T-cell (primary cell): ENCODE measurements at regions not wholly inside any gene's neighbourhood (a gene's known extent, or its start where the extent isn't known, plus 50 kb on each side); places are given as distances from the start of the nearest gene placed in this dataset.

ENCODE experiments used
- ATAC-seq, 4 experiments: fragments of 200-7000 bp in 3 of 4; fragments of 150-1000 bp in 1 of 4; cut with Tn5 transposase; replicated peaks in 1 of 4; 1 replicate in 3 of 4; 2 replicates in 1 of 4; pipeline ENCODE4 v1.10.0; 2021; ENCODE audit warnings: moderate library complexity in 3 of 4, mild to moderate bottlenecking in 2 of 4, moderate number of reproducible peaks in 1 of 4
- CTCF ChIA-PET, 2 donors: fragments of 300-600 bp; sonication (Branson Sonifier 250); formaldehyde crosslinking; loops; one replicate each; lab custom pipeline; 2022; ENCODE audit warnings: antibody characterized with exemption in 2 of 2; lab: Charles Lee
- POLR2A ChIA-PET, 2 donors: fragments of 300-600 bp; sonication (Branson Sonifier 250); formaldehyde crosslinking; loops; one replicate each; lab custom pipeline; 2022; ENCODE audit warnings: antibody characterized with exemption in 2 of 2; lab: Charles Lee
- DNase-seq, 35 experiments: peaks; one replicate each; pipeline versions ENCODE4 v3.0.0 to v3.0.0-alpha.2; 2013 to 2023
- H3K27ac ChIP-seq: one replicate; pipeline ENCODE4 v1.5.1; 2013; ENCODE audit warnings: low read length
- H3K27me3 ChIP-seq, 2 experiments: replicated peaks in 1 of 2; 1 replicate in 1 of 2; 2 replicates in 1 of 2; pipeline versions ENCODE4 v1.6.1 to v1.7.0; 2013; ENCODE audit warnings: low read length in 1 of 2, mixed read lengths in 1 of 2; ENCODE audit not compliant: control insufficient read depth in 2 of 2, insufficient read depth in 2 of 2; ENCODE audit errors: extremely low read depth in 1 of 2
- H3K36me3 ChIP-seq, 2 donors: 1 replicate in 1 of 2; 2 replicates in 1 of 2; pipeline versions ENCODE4 v1.6.1 to v1.7.0; 2013; ENCODE audit warnings: low read length in 1 of 2; ENCODE audit not compliant: control insufficient read depth in 2 of 2, insufficient read depth in 1 of 2; ENCODE audit errors: extremely low read depth in 1 of 2
- H3K4me1 ChIP-seq, 2 experiments: 1 replicate in 1 of 2; 2 replicates in 1 of 2; pipeline versions ENCODE4 v1.6.1 to v1.7.0; 2013; ENCODE audit warnings: low read length in 2 of 2, mixed read lengths in 1 of 2; ENCODE audit not compliant: insufficient read depth in 2 of 2, control insufficient read depth in 1 of 2; ENCODE audit errors: extremely low read depth in 1 of 2
- H3K4me3 ChIP-seq, 2 donors: 1 replicate in 1 of 2; 2 replicates in 1 of 2; pipeline versions ENCODE4 v1.5.1 to v1.7.0; 2013; ENCODE audit warnings: mild to moderate bottlenecking in 2 of 2, low read length in 1 of 2, moderate library complexity in 1 of 2; ENCODE audit not compliant: control insufficient read depth in 1 of 2; ENCODE audit errors: extremely low read depth in 1 of 2
- H3K9me3 ChIP-seq: 2 replicates; pipeline ENCODE4 v1.7.0; 2013
- H3K27ac Mint-ChIP-seq, 2 donors: one replicate each; pipeline ENCODE4 v1.8.0; 2020 to 2021; ENCODE audit warnings: mild to moderate bottlenecking in 2 of 2, mixed read lengths in 2 of 2
- H3K27me3 Mint-ChIP-seq, 2 donors: one replicate each; pipeline ENCODE4 v1.8.0; 2021 to 2022; ENCODE audit warnings: mixed read lengths in 2 of 2
- H3K36me3 Mint-ChIP-seq: one replicate; pipeline ENCODE4 v1.8.0; 2021; ENCODE audit warnings: mixed read lengths
- H3K4me1 Mint-ChIP-seq, 3 donors: one replicate each; pipeline ENCODE4 v1.8.0; 2020 to 2022; ENCODE audit warnings: mixed read lengths in 3 of 3, mild to moderate bottlenecking in 1 of 3
- H3K4me3 Mint-ChIP-seq, 3 donors: one replicate each; pipeline ENCODE4 v1.8.0; 2020 to 2022; ENCODE audit warnings: mild to moderate bottlenecking in 3 of 3, mixed read lengths in 3 of 3, moderate library complexity in 3 of 3
- H3K9me3 Mint-ChIP-seq, 3 donors: one replicate each; pipeline ENCODE4 v1.8.0; 2020 to 2022; ENCODE audit warnings: mixed read lengths in 3 of 3
- WGBS: methylation state at CpG from one replicate; pipeline ENCODE4 v1.1.5; 2013; ENCODE audit warnings: missing lambda C conversion rate; ENCODE audit not compliant: insufficient coverage; 5-methylcytosine and 5-hydroxymethylcytosine counted together

- H3K27me3 ChIP-seq, result peaks cover 0 to 15% of the 10 kb centered on the region in 2 experiments
- no peaks in the 10 kb centered on the region for H3K9me3 ChIP-seq
- H3K36me3 ChIP-seq, result no peaks in the 10 kb centered on the region
- no peak overlapping the region for H3K4me3 ChIP-seq
- Mint-ChIP-seq H3K4me1 (no peaks in the 10 kb centered on the region), H3K27ac (no peak overlapping the region), H3K36me3 (no peaks in the 10 kb centered on the region), H3K9me3 (no peaks in the 10 kb centered on the region), H3K27me3 (peaks cover 7 to 14% of the 10 kb centered on the region in 2 donors), H3K4me3 (no peak overlapping the region)
- 77% methylated on average over 2 of the region's 4 CpGs for WGBS
- no peaks in the 10 kb centered on the region for H3K4me1 ChIP-seq
- ChIA-PET CTCF (interaction anchor here in 1 of 2 donors (0.6 kb wide), 1 partner anchor 43 kb away, joined by 6 read pairs; no protein-coding TSS in a partner anchor), POLR2A (no interaction called here)
- DNase-seq (no peak), ATAC-seq (no peak)
- H3K27ac ChIP-seq, result no peak overlapping the region
Measured at GRCh38 chr1:94679332-94680038, 137.9 kb upstream of the F3 start.

DNA sequence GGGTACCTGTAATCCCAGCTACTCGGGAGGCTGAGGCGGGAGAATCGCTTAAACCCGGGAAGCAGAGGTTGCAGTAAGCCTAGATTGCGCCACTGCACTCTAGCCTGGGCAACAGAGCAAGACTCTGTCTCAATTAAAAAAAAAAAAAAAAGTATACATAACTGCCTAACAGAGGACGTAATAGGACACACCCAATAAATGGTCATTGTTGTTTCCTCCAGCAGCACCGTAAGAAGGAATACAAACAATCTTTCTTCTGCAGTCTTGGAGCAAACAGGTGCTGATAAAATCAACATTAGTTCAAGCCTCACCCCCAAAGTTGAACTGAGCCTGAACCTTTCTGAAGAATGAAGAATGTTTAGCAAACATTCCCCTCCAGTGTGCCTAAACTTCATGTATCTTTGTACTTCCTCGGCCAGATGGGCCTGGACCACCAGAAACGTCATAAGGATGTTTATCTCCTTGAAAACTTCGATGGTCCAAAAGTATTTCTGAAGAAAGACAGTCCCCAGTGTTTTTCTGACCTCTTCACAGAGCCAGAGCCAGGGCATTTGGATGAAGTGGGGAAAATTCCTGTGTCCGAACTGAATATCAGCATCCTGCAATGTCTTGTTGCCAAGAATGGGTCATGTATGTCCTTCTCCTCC is 136.8 kb upstream of the F3 start:
- Histone ChIP-seq H3K27ac (no peak overlapping the region), H3K4me3 (no peak overlapping the region), H3K9me3 (no peaks in the 10 kb centered on the region), H3K36me3 (no peaks in the 10 kb centered on the region), H3K4me1 (no peaks in the 10 kb centered on the region), H3K27me3 (peaks cover 0 to 9% of the 10 kb centered on the region in 2 experiments)
- H3K4me3 Mint-ChIP-seq, result no peak overlapping the region
- ChIA-PET POLR2A (no interaction called here), CTCF (no interaction called here)
- H3K9me3 Mint-ChIP-seq, result no peaks in the 10 kb centered on the region
- peaks cover 4 to 14% of the 10 kb centered on the region in 2 donors for H3K27me3 Mint-ChIP-seq
- DNase-seq (no peak), ATAC-seq (no peak)
- no peaks in the 10 kb centered on the region for H3K4me1 Mint-ChIP-seq
- WGBS, result 71% methylated on average over 4 of the region's 11 CpGs
- no peaks in the 10 kb centered on the region for H3K36me3 Mint-ChIP-seq
- no peak overlapping the region for H3K27ac Mint-ChIP-seq

GRCh38 chr1:94677714-94678113 is 136.2 kb upstream of the F3 start:
- CTCF ChIA-PET, result no interaction called here
- no peak overlapping the region for H3K27ac Mint-ChIP-seq
- WGBS, result 93% methylated on average over 3 of the region's 7 CpGs

DNA sequence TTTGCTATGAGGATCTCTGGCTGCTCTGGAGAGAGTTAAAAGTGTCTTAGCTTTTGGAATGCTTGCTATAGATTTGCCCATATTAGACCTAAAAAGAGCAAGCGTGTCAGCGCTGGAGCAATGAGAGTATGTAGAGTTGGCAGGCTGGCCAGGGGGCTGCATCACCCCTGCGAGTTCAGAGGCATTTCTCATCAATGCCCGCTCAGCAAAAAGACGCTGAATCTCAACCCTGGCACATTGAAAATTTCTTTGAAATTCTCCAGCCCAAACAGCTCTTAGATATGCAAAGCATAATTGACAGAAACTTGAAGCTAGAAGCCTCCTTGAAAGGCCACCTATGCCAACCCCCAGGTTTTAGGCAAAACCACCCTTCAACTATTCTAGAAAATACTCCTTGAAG is 135.5 kb upstream of the F3 start:
- DNase-seq (no peak), ATAC-seq (no peak)
- Mint-ChIP-seq H3K9me3 (no peaks in the 10 kb centered on the region), H3K27me3 (peaks cover 3 to 9% of the 10 kb centered on the region in 2 donors), H3K4me3 (no peak overlapping the region), H3K4me1 (no peaks in the 10 kb centered on the region), H3K36me3 (no peaks in the 10 kb centered on the region), H3K27ac (no peak overlapping the region)
- 60% methylated on average over 1 of the region's 5 CpGs for WGBS
- Histone ChIP-seq H3K27ac (no peak overlapping the region), H3K4me1 (no peaks in the 10 kb centered on the region), H3K36me3 (no peaks in the 10 kb centered on the region), H3K4me3 (no peak overlapping the region), H3K27me3 (peaks cover 0 to 5% of the 10 kb centered on the region in 2 experiments), H3K9me3 (no peaks in the 10 kb centered on the region)
- CTCF ChIA-PET, result no interaction called here
- POLR2A ChIA-PET, result no interaction called here

More at GRCh38 chr1:94677714-94678113, 136.2 kb upstream of the F3 start:
- no peak for ATAC-seq
- no peaks in the 10 kb centered on the region for H3K4me1 Mint-ChIP-seq
- no peak overlapping the region for H3K27ac ChIP-seq
- no peaks in the 10 kb centered on the region for H3K36me3 ChIP-seq
- H3K4me3 Mint-ChIP-seq, result no peak overlapping the region
- H3K36me3 Mint-ChIP-seq, result no peaks in the 10 kb centered on the region
- H3K9me3 ChIP-seq, result no peaks in the 10 kb centered on the region
- peaks cover 0 to 5% of the 10 kb centered on the region in 2 experiments for H3K27me3 ChIP-seq
- POLR2A ChIA-PET, result no interaction called here
- DNase-seq, result no peak
- no peaks in the 10 kb centered on the region for H3K4me1 ChIP-seq
- no peaks in the 10 kb centered on the region for H3K9me3 Mint-ChIP-seq
- H3K4me3 ChIP-seq, result no peak overlapping the region
- peaks cover 4 to 13% of the 10 kb centered on the region in 2 donors for H3K27me3 Mint-ChIP-seq

DNA sequence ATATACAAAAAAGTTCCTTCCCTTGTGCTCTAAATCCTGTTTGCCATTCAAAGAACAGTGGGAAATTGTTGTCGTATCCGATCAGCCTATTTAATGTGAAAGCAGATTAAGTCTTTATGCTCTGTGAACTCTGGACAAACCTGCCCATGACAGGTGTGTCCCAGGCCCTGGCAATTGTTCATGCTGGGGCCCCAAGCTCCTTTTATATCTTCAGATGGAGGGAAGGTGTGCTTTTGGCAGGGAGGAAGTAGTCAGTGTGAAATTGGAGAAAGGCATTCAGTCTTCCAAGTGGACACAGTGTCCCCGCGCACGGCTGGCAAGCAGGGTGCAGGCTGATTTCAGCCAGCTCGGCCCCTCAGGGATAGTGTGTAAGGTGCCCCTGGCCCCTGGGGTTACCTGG is 135.1 kb upstream of the F3 start:
- H3K4me3 ChIP-seq, result no peak overlapping the region
- ChIA-PET POLR2A (no interaction called here), CTCF (no interaction called here)
- no peaks in the 10 kb centered on the region for H3K4me1 Mint-ChIP-seq
- no peak for DNase-seq
- no peak overlapping the region for H3K27ac Mint-ChIP-seq
- ATAC-seq, result no peak
- no peak overlapping the region for H3K27ac ChIP-seq
- no peaks in the 10 kb centered on the region for H3K9me3 ChIP-seq
- no peaks in the 10 kb centered on the region for H3K4me1 ChIP-seq
- no peaks in the 10 kb centered on the region for H3K36me3 ChIP-seq
- peaks cover 0 to 5% of the 10 kb centered on the region in 2 experiments for H3K27me3 ChIP-seq
- no peaks in the 10 kb centered on the region for H3K36me3 Mint-ChIP-seq
- peaks cover 1 to 12% of the 10 kb centered on the region in 2 donors for H3K27me3 Mint-ChIP-seq
- no peak overlapping the region for H3K4me3 Mint-ChIP-seq
- 64% methylated on average over 6 of the region's 6 CpGs for WGBS
- no peaks in the 10 kb centered on the region for H3K9me3 Mint-ChIP-seq

DNA sequence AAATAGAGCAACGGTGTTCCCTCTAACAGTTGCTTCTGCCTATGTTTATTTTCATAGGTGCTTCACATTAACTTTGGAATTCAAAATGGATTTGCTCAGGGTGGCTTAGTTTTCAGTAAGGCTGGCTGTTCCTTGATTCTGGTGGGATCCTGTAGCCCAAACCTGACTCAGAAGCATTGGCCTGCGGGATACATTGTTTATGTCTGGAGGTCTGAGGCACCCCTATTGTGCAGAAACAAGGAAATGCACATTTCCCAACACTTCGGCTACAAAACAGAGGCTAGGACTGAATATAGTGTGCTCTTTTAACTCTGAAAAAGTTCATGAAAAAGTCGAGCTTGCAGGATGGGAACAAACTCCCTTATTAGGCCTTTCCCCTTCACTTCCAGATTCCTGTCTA is 133.8 kb upstream of the F3 start:
- Histone ChIP-seq H3K27ac (no peak overlapping the region), H3K27me3 (peaks cover 0 to 5% of the 10 kb centered on the region in 2 experiments), H3K9me3 (no peaks in the 10 kb centered on the region), H3K36me3 (no peaks in the 10 kb centered on the region), H3K4me3 (no peak overlapping the region), H3K4me1 (no peaks in the 10 kb centered on the region)
- ChIA-PET POLR2A (interaction anchor here in 1 of 2 donors (0.5 kb wide), 1 partner anchor 9 kb away, joined by 3 read pairs; no protein-coding TSS in a partner anchor), CTCF (no interaction called here)
- H3K27me3 Mint-ChIP-seq, result peaks cover 1 to 13% of the 10 kb centered on the region in 2 donors
- H3K4me1 Mint-ChIP-seq, result no peaks in the 10 kb centered on the region
- no peaks in the 10 kb centered on the region for H3K36me3 Mint-ChIP-seq
- DNase-seq, result no peak
- H3K27ac Mint-ChIP-seq, result no peak overlapping the region
- no peak overlapping the region for H3K4me3 Mint-ChIP-seq
- ATAC-seq, result no peak
- no peaks in the 10 kb centered on the region for H3K9me3 Mint-ChIP-seq
- WGBS, result 83% methylated on average over 1 of the region's 4 CpGs
